ENCODE measurements at regions not wholly inside any gene's neighbourhood (a gene's known extent, or its start where the extent isn't known, plus 50 kb on each side); places are given as distances from the start of the nearest gene placed in this dataset.

DNA sequence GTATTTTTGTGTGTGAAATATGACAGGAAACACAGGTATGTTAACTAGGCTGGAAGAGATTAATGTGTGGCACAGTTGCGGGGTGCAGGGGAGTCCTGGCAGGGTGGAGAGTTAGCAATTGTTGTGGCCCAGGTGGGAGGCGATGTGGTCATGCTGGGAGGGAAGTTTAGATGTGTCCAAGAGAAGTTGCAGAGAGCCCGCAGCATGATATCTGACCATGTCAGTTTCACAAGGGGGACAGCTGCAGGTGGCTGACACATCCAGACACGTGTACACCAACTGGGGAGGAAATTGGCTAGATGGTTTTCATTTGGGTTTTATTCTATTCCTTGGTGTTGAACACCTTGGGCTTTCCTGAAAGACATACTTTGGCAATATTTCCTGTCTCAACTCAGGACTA lies 172.8 kb upstream of the RGMA start:
- DNase-seq = no peak
- Mint-ChIP-seq H3K27ac (ENCODE audit: unreplicated experiment) (no peak overlapping the region), H3K36me3 (ENCODE audit: unreplicated experiment) (no peaks in the 10 kb centered on the region), H3K4me1 (ENCODE audit: low read depth, unreplicated experiment) (no peaks in the 10 kb centered on the region), H3K9me3 (ENCODE audit: unreplicated experiment) (peaks cover 2% of the 10 kb centered on the region), H3K4me3 (ENCODE audit: unreplicated experiment) (no peak overlapping the region), H3K27me3 (ENCODE audit: unreplicated experiment) (no peaks in the 10 kb centered on the region)
- TF ChIP-seq, protein P1, sequence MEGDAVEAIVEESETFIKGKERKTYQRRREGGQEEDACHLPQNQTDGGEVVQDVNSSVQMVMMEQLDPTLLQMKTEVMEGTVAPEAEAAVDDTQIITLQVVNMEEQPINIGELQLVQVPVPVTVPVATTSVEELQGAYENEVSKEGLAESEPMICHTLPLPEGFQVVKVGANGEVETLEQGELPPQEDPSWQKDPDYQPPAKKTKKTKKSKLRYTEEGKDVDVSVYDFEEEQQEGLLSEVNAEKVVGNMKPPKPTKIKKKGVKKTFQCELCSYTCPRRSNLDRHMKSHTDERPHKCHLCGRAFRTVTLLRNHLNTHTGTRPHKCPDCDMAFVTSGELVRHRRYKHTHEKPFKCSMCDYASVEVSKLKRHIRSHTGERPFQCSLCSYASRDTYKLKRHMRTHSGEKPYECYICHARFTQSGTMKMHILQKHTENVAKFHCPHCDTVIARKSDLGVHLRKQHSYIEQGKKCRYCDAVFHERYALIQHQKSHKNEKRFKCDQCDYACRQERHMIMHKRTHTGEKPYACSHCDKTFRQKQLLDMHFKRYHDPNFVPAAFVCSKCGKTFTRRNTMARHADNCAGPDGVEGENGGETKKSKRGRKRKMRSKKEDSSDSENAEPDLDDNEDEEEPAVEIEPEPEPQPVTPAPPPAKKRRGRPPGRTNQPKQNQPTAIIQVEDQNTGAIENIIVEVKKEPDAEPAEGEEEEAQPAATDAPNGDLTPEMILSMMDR (IDR thresholded peaks at IDR 0.05; ENCODE audit: partially characterized antibody, unreplicated experiment) = no peak

DNA sequence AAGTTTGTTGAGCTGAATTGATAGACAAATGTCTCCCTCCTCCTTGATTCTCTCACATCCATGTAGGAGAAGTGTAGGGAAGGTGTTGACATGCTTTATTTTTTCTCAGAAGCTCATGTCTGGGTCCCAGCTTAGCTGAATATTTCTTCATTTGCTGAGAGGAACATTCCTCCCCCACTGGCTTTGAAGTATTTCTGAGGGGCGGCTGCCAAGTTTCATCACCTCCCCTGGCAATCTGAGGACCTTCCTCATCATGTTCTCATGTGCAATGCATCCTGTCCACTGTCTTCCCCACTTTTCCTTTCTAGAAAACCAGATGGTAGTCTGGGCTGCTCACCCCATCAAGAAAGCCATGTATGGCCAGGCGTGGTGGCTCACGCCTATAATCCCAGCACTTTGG lies 168.9 kb upstream of the RGMA start:
- peaks cover 3% of the 10 kb centered on the region for H3K27me3 Mint-ChIP-seq (ENCODE audit: unreplicated experiment)
- peaks cover 13% of the 10 kb centered on the region for H3K4me1 Mint-ChIP-seq (ENCODE audit: low read depth, unreplicated experiment)
- no peak overlapping the region for H3K27ac Mint-ChIP-seq (ENCODE audit: unreplicated experiment)

DNA sequence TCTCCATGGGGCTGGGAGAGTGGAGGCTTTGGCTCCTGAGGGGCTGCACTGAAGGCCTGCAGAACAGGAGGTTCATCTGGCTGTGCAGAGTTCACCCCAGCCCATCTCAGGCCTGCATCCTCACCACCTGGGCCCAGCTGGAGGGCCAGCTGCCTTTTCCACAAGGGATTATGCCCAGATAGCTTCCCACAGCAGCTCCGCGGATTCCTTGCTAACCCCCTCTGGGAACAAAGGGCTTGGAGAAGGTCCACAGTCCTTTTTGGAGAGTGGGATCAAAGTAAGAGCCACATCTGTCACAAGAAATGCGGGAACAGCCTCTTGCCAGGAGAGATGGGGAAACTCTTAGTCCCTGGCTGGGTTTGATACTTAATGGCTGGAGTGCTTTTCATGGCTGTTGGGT lies 164.7 kb upstream of the RGMA start:
- Mint-ChIP-seq H3K9me3 (ENCODE audit: unreplicated experiment) (peaks cover 1% of the 10 kb centered on the region), H3K4me3 (ENCODE audit: unreplicated experiment) (no peak overlapping the region), H3K27me3 (ENCODE audit: unreplicated experiment) (peaks cover 4% of the 10 kb centered on the region), H3K4me1 (ENCODE audit: low read depth, unreplicated experiment) (peaks cover 27% of the 10 kb centered on the region), H3K27ac (ENCODE audit: unreplicated experiment) (no peak overlapping the region), H3K36me3 (ENCODE audit: unreplicated experiment) (no peaks in the 10 kb centered on the region)
- no peak for DNase-seq
- TF ChIP-seq, protein P1 (IDR thresholded peaks at IDR 0.05; ENCODE audit: partially characterized antibody, unreplicated experiment) = no peak

More for the DNA sequence above, 168.9 kb upstream of the RGMA start:
- H3K4me3 Mint-ChIP-seq (ENCODE audit: unreplicated experiment) = no peak overlapping the region
- H3K9me3 Mint-ChIP-seq (ENCODE audit: unreplicated experiment) = peaks cover 3% of the 10 kb centered on the region
- TF ChIP-seq, protein P1 (IDR thresholded peaks at IDR 0.05; ENCODE audit: partially characterized antibody, unreplicated experiment) = no peak
- DNase-seq = no peak
- no peaks in the 10 kb centered on the region for H3K36me3 Mint-ChIP-seq (ENCODE audit: unreplicated experiment)

DNA sequence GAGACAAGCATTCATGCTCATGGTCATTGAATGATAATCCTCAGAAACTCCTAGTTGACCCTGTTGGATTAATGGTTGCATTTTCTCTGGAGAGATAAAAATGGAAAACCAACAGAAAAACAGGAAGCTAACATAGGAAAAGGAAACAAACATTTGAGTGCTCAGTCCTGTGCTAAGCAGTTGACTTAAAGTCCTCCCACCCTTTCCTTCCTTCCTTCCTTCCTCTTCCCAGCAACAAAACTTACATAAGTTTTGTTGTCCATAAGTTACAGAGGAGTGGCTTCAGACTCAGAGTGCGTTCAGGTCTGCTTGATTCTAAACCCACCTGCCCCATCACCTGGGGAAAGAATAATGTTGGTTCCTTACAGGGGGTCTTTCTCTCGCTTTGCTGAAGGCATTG lies 163.8 kb upstream of the RGMA start:
- H3K4me3 Mint-ChIP-seq (ENCODE audit: unreplicated experiment) = no peak overlapping the region
- H3K27ac Mint-ChIP-seq (ENCODE audit: unreplicated experiment) = no peak overlapping the region
- H3K27me3 Mint-ChIP-seq (ENCODE audit: unreplicated experiment) = peaks cover 4% of the 10 kb centered on the region
- no peaks in the 10 kb centered on the region for H3K36me3 Mint-ChIP-seq (ENCODE audit: unreplicated experiment)
- H3K9me3 Mint-ChIP-seq (ENCODE audit: unreplicated experiment) = peaks cover 1% of the 10 kb centered on the region
- H3K4me1 Mint-ChIP-seq (ENCODE audit: low read depth, unreplicated experiment) = peaks cover 27% of the 10 kb centered on the region
- TF ChIP-seq, protein P1 (IDR thresholded peaks at IDR 0.05; ENCODE audit: partially characterized antibody, unreplicated experiment) = no peak
- DNase-seq = no peak

DNA sequence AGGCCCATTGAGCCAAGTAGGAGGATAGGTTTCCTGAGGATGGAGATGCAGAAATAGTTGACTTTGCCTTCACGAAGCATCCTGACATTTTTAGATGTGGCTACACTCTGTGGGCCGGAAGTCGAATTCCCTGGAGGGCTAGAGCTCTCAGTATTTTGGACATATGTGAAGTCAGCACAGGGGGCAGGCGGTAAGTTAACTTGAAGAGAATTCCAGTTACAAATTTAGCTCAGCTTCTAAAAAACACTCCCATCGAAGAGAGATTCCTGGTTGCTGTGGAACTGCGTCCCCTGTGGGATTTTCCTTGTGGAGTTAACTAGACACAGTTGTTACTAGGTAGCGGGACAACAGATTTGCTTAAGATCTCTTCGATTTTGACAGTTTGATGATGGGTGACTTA lies 161.9 kb upstream of the RGMA start:
- Mint-ChIP-seq H3K27me3 (ENCODE audit: unreplicated experiment) (peaks cover 2% of the 10 kb centered on the region), H3K4me1 (ENCODE audit: low read depth, unreplicated experiment) (peaks cover 41% of the 10 kb centered on the region), H3K36me3 (ENCODE audit: unreplicated experiment) (no peaks in the 10 kb centered on the region), H3K9me3 (ENCODE audit: unreplicated experiment) (peaks cover 3% of the 10 kb centered on the region), H3K4me3 (ENCODE audit: unreplicated experiment) (peak overlapping the region; percentile 36), H3K27ac (ENCODE audit: unreplicated experiment) (peak overlapping the region; percentile 35)
- DNase-seq = no peak
- TF ChIP-seq, protein P1 (IDR thresholded peaks at IDR 0.05; ENCODE audit: partially characterized antibody, unreplicated experiment) = no peak
